HEK293T (cell line): ENCODE measurements at regions not wholly inside any gene's neighbourhood (a gene's known extent, or its start where the extent isn't known, plus 50 kb on each side); places are given as distances from the start of the nearest gene placed in this dataset.

Experiments
- ARNT ChIP-seq: fragments of 450-650 bp; IDR thresholded peaks from 2 replicates; pipeline ENCODE4 v1.6.1; 2017; ENCODE audit warnings: mild to moderate bottlenecking
- FOXK2 ChIP-seq: fragments of 450-650 bp; IDR thresholded peaks from 2 replicates; pipeline ENCODE4 v1.6.1; 2016; ENCODE audit warnings: mild to moderate bottlenecking
- FOXM1 ChIP-seq: fragments of 450-650 bp; IDR thresholded peaks from 2 replicates; pipeline ENCODE4 v1.6.1; 2017; ENCODE audit warnings: mild to moderate bottlenecking, borderline replicate concordance
- L3MBTL2 ChIP-seq: fragments of 450-650 bp; conservative IDR thresholded peaks from 2 replicates; pipeline ENCODE4 v1.6.1; 2016; ENCODE audit warnings: mild to moderate bottlenecking
- NFRKB ChIP-seq: fragments of 450-650 bp; IDR thresholded peaks from 2 replicates; pipeline ENCODE4 v1.6.1; 2016; ENCODE audit warnings: mild to moderate bottlenecking, moderate library complexity
- PKNOX1 ChIP-seq: fragments of 450-650 bp; IDR thresholded peaks from 2 replicates; pipeline ENCODE4 v1.6.1; 2016

GRCh38 chr3:157606852-157607197, 103.6 kb upstream of the VEPH1 start:
- TF ChIP-seq L3MBTL2 (no peak), FOXM1 (no peak), PKNOX1 (no peak), ARNT (no peak), FOXK2 (no peak), NFRKB (no peak)
